H9 (cell line): ENCODE measurements at regions not wholly inside any gene's neighbourhood (a gene's known extent, or its start where the extent isn't known, plus 50 kb on each side); places are given as distances from the start of the nearest gene placed in this dataset.

Experiments used
- DNase-seq: peaks from one replicate; pipeline ENCODE4 v3.0.0-alpha.2; 2017
- H2AFZ ChIP-seq: one replicate; pipeline ENCODE4 v1.6.1; 2013; ENCODE audit warnings: mild to moderate bottlenecking, low read length, control low read depth, moderate library complexity
- H2AK5ac ChIP-seq: 2 replicates; pipeline ENCODE4 v1.6.1; 2013; ENCODE audit warnings: low read length, control low read depth, mixed read lengths; ENCODE audit not compliant: insufficient read length
- H2BK120ac ChIP-seq: one replicate; pipeline ENCODE4 v1.6.1; 2013; ENCODE audit warnings: low read depth, mild to moderate bottlenecking, low read length, control low read depth, inconsistent platforms; ENCODE audit not compliant: poor library complexity, severe bottlenecking
- H2BK12ac ChIP-seq: 2 replicates; pipeline ENCODE4 v1.6.1; 2013; ENCODE audit warnings: low read length, control low read depth, mixed read lengths, low read depth; ENCODE audit not compliant: insufficient read length
- H2BK15ac ChIP-seq: 2 replicates; pipeline ENCODE4 v1.6.1; 2013; ENCODE audit warnings: low read depth, low read length, control low read depth
- H2BK20ac ChIP-seq: one replicate; pipeline ENCODE4 v1.6.1; 2013; ENCODE audit warnings: low read depth, mild to moderate bottlenecking, low read length, control low read depth, inconsistent platforms; ENCODE audit not compliant: poor library complexity, severe bottlenecking
- H2BK5ac ChIP-seq: 2 replicates; pipeline ENCODE4 v1.6.1; 2013; ENCODE audit warnings: low read length, control low read depth, mixed read lengths; ENCODE audit not compliant: insufficient read length
- H3K14ac ChIP-seq: 2 replicates; pipeline ENCODE4 v1.6.1; 2013; ENCODE audit warnings: low read length, control low read depth; ENCODE audit not compliant: insufficient read depth
- H3K18ac ChIP-seq: 2 replicates; pipeline ENCODE4 v1.6.1; 2013; ENCODE audit warnings: low read depth, mild to moderate bottlenecking, mixed read lengths, low read length, control low read depth; ENCODE audit not compliant: insufficient read length
- H3K23ac ChIP-seq: 2 replicates; pipeline ENCODE4 v1.6.1; 2013; ENCODE audit warnings: low read length, control low read depth, mixed read lengths, low read depth; ENCODE audit not compliant: insufficient read length
- H3K23me2 ChIP-seq: 2 replicates; pipeline ENCODE4 v1.6.1; 2013; ENCODE audit warnings: low read depth, mild to moderate bottlenecking, mixed read lengths, low read length, control low read depth; ENCODE audit not compliant: insufficient read length, poor library complexity, severe bottlenecking
- H3K27ac ChIP-seq: 2 replicates; pipeline ENCODE4 v1.5.1; 2013; ENCODE audit warnings: low read length, control low read depth, mixed read lengths, low read depth; ENCODE audit not compliant: insufficient read length
- H3K27me3 ChIP-seq: 2 replicates; pipeline ENCODE4 v1.6.1; 2013; ENCODE audit warnings: low read length, control low read depth, inconsistent platforms; ENCODE audit not compliant: insufficient read depth
- H3K4ac ChIP-seq: 2 replicates; pipeline ENCODE4 v1.6.1; 2013; ENCODE audit warnings: low read depth, mild to moderate bottlenecking, control low read depth, inconsistent platforms, low read length, moderate library complexity
- H3K4me1 ChIP-seq: 2 replicates; pipeline ENCODE4 v1.6.1; 2013; ENCODE audit warnings: low read length, control low read depth, inconsistent platforms; ENCODE audit not compliant: insufficient read depth
- H3K4me2 ChIP-seq: 2 replicates; pipeline ENCODE4 v1.6.1; 2013; ENCODE audit warnings: low read length, control low read depth, mixed read lengths; ENCODE audit not compliant: insufficient read length, insufficient read depth
- H3K56ac ChIP-seq: 2 replicates; pipeline ENCODE4 v1.6.1; 2013; ENCODE audit warnings: low read depth, mild to moderate bottlenecking, mixed read lengths, low read length, control low read depth; ENCODE audit not compliant: insufficient read length
- H3K79me1 ChIP-seq: 2 replicates; pipeline ENCODE4 v1.6.1; 2013; ENCODE audit warnings: low read depth, mild to moderate bottlenecking, moderate library complexity, low read length, control low read depth, inconsistent platforms; ENCODE audit not compliant: insufficient read depth, poor library complexity, severe bottlenecking
- H3K79me2 ChIP-seq: 2 replicates; pipeline ENCODE4 v1.6.1; 2013; ENCODE audit warnings: low read length, control low read depth, inconsistent platforms; ENCODE audit not compliant: insufficient read depth
- H3K9ac ChIP-seq: 2 replicates; pipeline ENCODE4 v1.6.1; 2013; ENCODE audit warnings: low read length, control low read depth, mixed read lengths; ENCODE audit not compliant: insufficient read length; ENCODE audit errors: extremely low read depth
- H3K9me3 ChIP-seq: one replicate; pipeline ENCODE4 v1.6.1; 2013; ENCODE audit warnings: low read depth, low read length, inconsistent platforms; ENCODE audit not compliant: control insufficient read depth
- H3T11ph ChIP-seq: one replicate; pipeline ENCODE4 v1.6.1; 2013; ENCODE audit warnings: mild to moderate bottlenecking, low read length, control low read depth, inconsistent platforms
- H4K20me1 ChIP-seq: one replicate; pipeline ENCODE4 v1.6.1; 2013; ENCODE audit not compliant: control insufficient read depth, insufficient read length, insufficient read depth
- H4K5ac ChIP-seq: 2 replicates; pipeline ENCODE4 v1.6.1; 2013; ENCODE audit warnings: low read depth, mild to moderate bottlenecking, mixed read lengths, low read length, control low read depth; ENCODE audit not compliant: insufficient read length
- H4K8ac ChIP-seq: replicated peaks from 2 replicates; pipeline ENCODE4 v1.6.1; 2013; ENCODE audit warnings: low read length, control low read depth, mixed read lengths, low read depth; ENCODE audit not compliant: insufficient read length
- H4K91ac ChIP-seq: 2 replicates; pipeline ENCODE4 v1.6.1; 2013; ENCODE audit warnings: low read depth, mild to moderate bottlenecking, moderate library complexity, mixed read lengths, low read length, control low read depth; ENCODE audit not compliant: insufficient read length
- H3K27ac Mint-ChIP-seq, 3 experiments: 2 replicates in 2 of 3; 3 replicates in 1 of 3; pipeline ENCODE4 v1.8.0; 2020 to 2021; ENCODE audit warnings: mixed read lengths in 3 of 3, mild to moderate bottlenecking in 1 of 3, moderate library complexity in 1 of 3
- H3K27me3 Mint-ChIP-seq: 2 replicates; pipeline ENCODE4 v1.8.0; 2021; ENCODE audit warnings: low read depth, mild to moderate bottlenecking, moderate library complexity, mixed read lengths
- H3K36me3 Mint-ChIP-seq, 3 experiments: 2 replicates in 2 of 3; 3 replicates in 1 of 3; pipeline ENCODE4 v1.8.0; 2020 to 2021; ENCODE audit warnings: low read depth in 3 of 3, mixed read lengths in 3 of 3; ENCODE audit not compliant: insufficient read depth in 1 of 3
- H3K4me1 Mint-ChIP-seq, 2 experiments: 2 replicates each; pipeline ENCODE4 v1.8.0; 2020; ENCODE audit warnings: mixed read lengths in 2 of 2
- H3K4me3 Mint-ChIP-seq, 2 experiments: 2 replicates in 1 of 2; 3 replicates in 1 of 2; pipeline ENCODE4 v1.8.0; 2020 to 2021; ENCODE audit warnings: mild to moderate bottlenecking in 2 of 2, mixed read lengths in 2 of 2, moderate library complexity in 1 of 2
- H3K9me3 Mint-ChIP-seq, 2 experiments: 2 replicates in 1 of 2; 3 replicates in 1 of 2; pipeline ENCODE4 v1.8.0; 2020; ENCODE audit warnings: mild to moderate bottlenecking in 2 of 2, mixed read lengths in 2 of 2, moderate library complexity in 1 of 2
- WGBS: extraction: QIAGEN DNeasy Blood & Tissue Kit; methylation state at CpG from one replicate; pipeline ENCODE4 v1.1.7; 2013; ENCODE audit warnings: missing lambda C conversion rate, low lambda C conversion rate, mixed read lengths; ENCODE audit not compliant: insufficient read length; ENCODE audit errors: extremely low coverage; 5-methylcytosine and 5-hydroxymethylcytosine counted together
- TF ChIP-seq, protein P1 (sequence below): fragments of 200-600 bp; sonication (generic); conservative IDR thresholded peaks from 3 replicates; pipeline ENCODE4 v1.8.0; 2021; ENCODE audit warnings: antibody characterized with exemption, mild to moderate bottlenecking

DNA sequence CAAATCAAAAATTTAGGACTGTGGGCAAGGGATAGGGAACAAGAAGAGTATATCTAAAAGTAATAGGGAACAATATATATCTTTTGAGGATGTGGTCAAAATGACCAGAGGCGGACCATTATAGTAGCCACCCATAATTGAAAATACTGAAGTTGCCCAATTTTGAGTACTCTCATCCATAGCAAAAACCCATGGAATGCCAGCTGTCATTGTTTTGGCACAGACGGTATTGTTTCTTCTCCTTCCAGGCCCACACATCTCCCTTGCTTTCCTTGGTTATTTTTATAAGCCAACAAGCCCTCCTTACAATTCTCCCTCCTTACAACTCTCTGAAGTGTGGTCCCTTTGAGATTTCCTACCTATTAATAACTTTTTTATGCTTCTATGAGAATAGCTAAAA is 50.4 kb upstream of the RGMB start:
- Histone ChIP-seq H3K27ac (no peak overlapping the region), H3K18ac (no peak overlapping the region), H3K56ac (no peak overlapping the region), H2BK20ac (no peak overlapping the region), H3K79me1 (no peaks in the 10 kb centered on the region), H4K20me1 (no peaks in the 10 kb centered on the region), H3K27me3 (no peaks in the 10 kb centered on the region), H3K79me2 (no peaks in the 10 kb centered on the region), H3K9ac (no peak overlapping the region), H3K4me2 (no peak overlapping the region), H3K23ac (no peak overlapping the region), H4K5ac (no peak overlapping the region), H2BK120ac (no peak overlapping the region), H2BK15ac (no peak overlapping the region), H2BK12ac (no peak overlapping the region), H3K9me3 (no peaks in the 10 kb centered on the region), H3K14ac (no peak overlapping the region), H2AK5ac (no peak overlapping the region), H4K8ac (no peak overlapping the region), H3K4ac (no peak overlapping the region), H2AFZ (no peak overlapping the region), H4K91ac (no peak overlapping the region), H3K4me1 (no peaks in the 10 kb centered on the region), H3T11ph (no peak overlapping the region), H3K23me2 (no peaks in the 10 kb centered on the region), H2BK5ac (no peak overlapping the region)
- peaks cover 10 to 14% of the 10 kb centered on the region in 2 experiments for H3K9me3 Mint-ChIP-seq
- DNase-seq: no peak
- TF ChIP-seq, protein P1, sequence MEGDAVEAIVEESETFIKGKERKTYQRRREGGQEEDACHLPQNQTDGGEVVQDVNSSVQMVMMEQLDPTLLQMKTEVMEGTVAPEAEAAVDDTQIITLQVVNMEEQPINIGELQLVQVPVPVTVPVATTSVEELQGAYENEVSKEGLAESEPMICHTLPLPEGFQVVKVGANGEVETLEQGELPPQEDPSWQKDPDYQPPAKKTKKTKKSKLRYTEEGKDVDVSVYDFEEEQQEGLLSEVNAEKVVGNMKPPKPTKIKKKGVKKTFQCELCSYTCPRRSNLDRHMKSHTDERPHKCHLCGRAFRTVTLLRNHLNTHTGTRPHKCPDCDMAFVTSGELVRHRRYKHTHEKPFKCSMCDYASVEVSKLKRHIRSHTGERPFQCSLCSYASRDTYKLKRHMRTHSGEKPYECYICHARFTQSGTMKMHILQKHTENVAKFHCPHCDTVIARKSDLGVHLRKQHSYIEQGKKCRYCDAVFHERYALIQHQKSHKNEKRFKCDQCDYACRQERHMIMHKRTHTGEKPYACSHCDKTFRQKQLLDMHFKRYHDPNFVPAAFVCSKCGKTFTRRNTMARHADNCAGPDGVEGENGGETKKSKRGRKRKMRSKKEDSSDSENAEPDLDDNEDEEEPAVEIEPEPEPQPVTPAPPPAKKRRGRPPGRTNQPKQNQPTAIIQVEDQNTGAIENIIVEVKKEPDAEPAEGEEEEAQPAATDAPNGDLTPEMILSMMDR: no peak
- no peaks in the 10 kb centered on the region for H3K4me1 Mint-ChIP-seq
- no peak overlapping the region; a peak in 1 of 7 replicates for H3K27ac Mint-ChIP-seq
- peaks cover 0 to 8% (median 2%) of the 10 kb centered on the region in 3 experiments; a peak in 3 of 7 replicates for H3K36me3 Mint-ChIP-seq
- WGBS: no CpG with 5 or more reads among the region's 2 CpGs
- H3K4me3 Mint-ChIP-seq: no peak overlapping the region
- no peaks in the 10 kb centered on the region for H3K27me3 Mint-ChIP-seq
